Stimulated activated naive CD8-positive, alpha-beta T cell treated with anti-CD3 and anti-CD28 coated beads, Interleukin-15, amount 100 ng/mL, for 72 hours (primary cell): ENCODE measurements at regions not wholly inside any gene's neighbourhood (a gene's known extent, or its start where the extent isn't known, plus 50 kb on each side); places are given as distances from the start of the nearest gene placed in this dataset.
A peak's percentile ranks its signal among the peaks of the same experiment; 100 is the strongest.

ENCODE experiments used
- ATAC-seq: fragments of 150-1000 bp; cut with Tn5 transposase; 2 replicates; pipeline ENCODE4 v1.10.0; 2021; ENCODE audit warnings: mild to moderate bottlenecking, moderate library complexity
- DNase-seq, 2 donors: peaks; one replicate each; pipeline ENCODE4 v3.0.0; 2021 to 2022
- H3K27ac Mint-ChIP-seq, 2 donors: one replicate each; pipeline ENCODE4 v1.8.0; 2022; ENCODE audit warnings: mild to moderate bottlenecking in 2 of 2, mixed read lengths in 2 of 2, moderate library complexity in 2 of 2
- H3K27me3 Mint-ChIP-seq: one replicate; pipeline ENCODE4 v1.8.0; 2022; ENCODE audit warnings: mixed read lengths
- H3K4me1 Mint-ChIP-seq: one replicate; pipeline ENCODE4 v1.8.0; 2022; ENCODE audit warnings: mild to moderate bottlenecking, mixed read lengths
- H3K4me3 Mint-ChIP-seq, 2 donors: one replicate each; pipeline ENCODE4 v1.8.0; 2022; ENCODE audit warnings: mild to moderate bottlenecking in 2 of 2, mixed read lengths in 2 of 2, moderate library complexity in 1 of 2
- H3K9me3 Mint-ChIP-seq, 2 donors: one replicate each; pipeline ENCODE4 v1.8.0; 2022; ENCODE audit warnings: mixed read lengths in 2 of 2

DNA sequence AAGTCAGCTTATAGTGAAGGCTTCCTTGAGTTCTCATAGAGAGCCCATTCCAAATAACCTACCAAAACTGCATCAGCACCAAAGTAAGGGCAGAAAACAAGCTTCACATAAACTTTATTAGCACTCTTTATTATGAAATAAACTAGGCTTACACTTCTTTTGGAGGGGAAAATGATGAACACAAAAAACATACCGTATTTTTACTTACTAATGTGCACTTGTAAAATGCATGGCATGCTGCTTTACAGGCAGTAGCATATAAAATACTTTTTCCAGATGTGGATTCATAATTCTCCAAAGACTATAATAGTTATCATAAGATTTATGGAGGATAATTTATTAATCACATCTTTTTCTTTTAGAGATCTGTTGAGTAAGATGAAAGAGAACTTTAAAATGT is 133.9 kb downstream of the OSR1 start:
- Mint-ChIP-seq H3K9me3 (no peaks in the 10 kb centered on the region), H3K27me3 (peaks cover 7% of the 10 kb centered on the region), H3K4me3 (no peak overlapping the region), H3K27ac (no peak overlapping the region), H3K4me1 (no peaks in the 10 kb centered on the region)
- ATAC-seq (no peak), DNase-seq (no peak)

DNA sequence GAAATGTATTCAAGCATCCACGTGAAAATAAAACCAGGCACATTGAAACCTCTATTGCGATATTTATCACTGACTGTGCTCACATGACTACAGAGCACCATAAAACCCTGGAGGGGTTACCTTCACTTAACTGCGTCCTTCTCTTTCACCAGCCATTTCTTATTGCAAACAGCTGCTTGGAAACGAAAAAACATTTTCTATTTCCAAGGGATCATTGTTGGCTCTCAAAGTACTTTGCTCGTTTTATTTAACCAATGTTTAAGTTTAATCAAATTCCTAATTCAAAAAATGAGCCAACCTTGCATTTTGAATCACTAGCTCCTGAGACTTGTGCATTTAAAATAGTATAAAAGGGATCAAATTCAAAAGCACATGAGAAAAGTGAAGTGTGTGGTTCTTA is 134.4 kb downstream of the OSR1 start:
- Mint-ChIP-seq H3K4me1 (no peaks in the 10 kb centered on the region), H3K27me3 (peaks cover 7% of the 10 kb centered on the region), H3K27ac (no peak overlapping the region), H3K9me3 (no peaks in the 10 kb centered on the region), H3K4me3 (no peak overlapping the region)
- DNase-seq (no peak), ATAC-seq (no peak)

DNA sequence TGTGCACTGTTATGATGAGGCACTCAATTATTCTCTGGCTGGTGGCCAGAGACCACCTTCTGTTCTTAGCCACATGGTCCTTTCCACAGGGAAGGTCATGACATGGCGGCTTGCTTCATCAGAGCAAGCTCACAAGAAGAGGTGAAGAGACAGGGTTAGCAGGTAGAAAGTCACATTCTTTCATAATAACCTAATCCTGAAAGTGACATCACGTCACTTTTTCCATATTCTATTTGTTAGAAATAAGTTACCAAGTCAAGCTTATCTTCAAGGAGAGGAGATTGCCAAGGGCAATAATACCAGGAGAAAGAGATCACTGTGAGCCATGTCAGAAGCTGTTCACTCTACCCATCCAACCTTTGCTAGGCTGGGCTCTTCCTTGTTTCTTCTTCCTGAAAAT is 139.4 kb downstream of the OSR1 start:
- peaks cover 5% of the 10 kb centered on the region for H3K4me1 Mint-ChIP-seq

DNA sequence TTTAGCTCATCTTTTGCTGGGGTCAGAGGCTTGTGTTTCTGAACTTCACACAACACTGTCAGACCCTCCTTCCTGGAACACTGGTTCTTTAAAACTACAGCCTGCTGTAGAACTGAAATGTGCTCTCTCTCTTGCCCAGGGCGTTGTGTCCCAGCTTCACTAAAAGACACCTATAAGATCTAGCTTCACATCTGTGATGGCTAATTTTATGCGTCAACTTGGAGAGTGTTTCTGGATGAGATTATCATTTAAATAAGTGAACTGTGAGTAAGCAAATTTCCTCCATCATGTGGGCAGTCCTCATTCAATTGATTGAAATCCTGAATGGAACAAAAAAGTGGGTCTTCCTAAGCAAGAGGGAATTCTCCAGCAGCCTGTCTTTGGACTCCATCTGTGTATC is 140.3 kb downstream of the OSR1 start:
- no peaks in the 10 kb centered on the region for H3K27me3 Mint-ChIP-seq
- H3K27ac Mint-ChIP-seq, result no peak overlapping the region
- no peak overlapping the region for H3K4me3 Mint-ChIP-seq
- H3K4me1 Mint-ChIP-seq, result peaks cover 5% of the 10 kb centered on the region
- no peak for DNase-seq
- no peaks in the 10 kb centered on the region for H3K9me3 Mint-ChIP-seq
- ATAC-seq, result no peak

More for the DNA sequence above, 139.4 kb downstream of the OSR1 start:
- no peak overlapping the region for H3K4me3 Mint-ChIP-seq
- no peaks in the 10 kb centered on the region for H3K27me3 Mint-ChIP-seq
- H3K9me3 Mint-ChIP-seq, result no peaks in the 10 kb centered on the region
- H3K27ac Mint-ChIP-seq, result no peak overlapping the region
- ATAC-seq (no peak), DNase-seq (no peak)

DNA sequence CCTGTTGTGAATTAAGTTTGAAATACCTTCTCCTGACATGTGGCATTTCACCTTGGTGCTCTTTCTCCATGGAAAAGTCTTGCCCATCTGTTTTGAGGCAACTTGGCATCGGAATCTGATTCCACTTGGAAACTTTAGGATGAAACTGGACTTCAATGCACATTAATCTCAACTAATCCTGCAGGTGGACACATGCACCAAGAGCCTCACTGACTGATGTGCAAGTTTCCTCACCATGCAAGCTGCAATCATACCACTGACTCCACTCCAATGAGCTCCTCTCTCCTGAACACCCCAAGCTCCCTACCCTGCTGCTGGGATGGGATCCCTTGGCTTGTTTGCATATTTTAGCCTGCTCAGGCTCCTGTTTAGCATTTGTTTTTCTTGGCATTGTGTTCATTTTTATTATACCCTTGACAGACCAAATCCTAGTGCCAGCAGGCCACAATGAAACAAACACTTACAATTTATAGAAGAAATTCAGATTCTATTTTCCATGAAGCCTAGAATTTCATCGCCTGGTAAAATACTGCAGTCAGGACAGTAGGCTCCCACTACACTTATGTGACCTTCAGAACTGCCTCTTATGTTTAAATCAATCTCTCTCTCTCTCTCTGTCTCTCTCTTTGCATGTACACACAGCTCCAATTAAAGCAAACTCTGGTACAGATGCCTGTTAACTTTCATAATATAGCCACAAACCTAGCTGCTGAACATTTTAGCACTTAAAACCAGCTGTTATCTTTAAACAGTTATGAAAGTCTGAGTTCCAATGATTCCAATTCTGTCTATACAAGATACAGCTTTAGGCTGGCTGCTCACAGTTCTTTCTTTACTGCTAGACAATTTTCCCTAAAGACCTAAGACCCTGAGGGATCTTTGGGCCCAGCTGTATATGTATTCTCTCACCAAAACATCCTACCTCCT is 141.5 kb downstream of the OSR1 start:
- H3K27me3 Mint-ChIP-seq, result no peaks in the 10 kb centered on the region
- DNase-seq (no peak), ATAC-seq (no peak)
- no peak overlapping the region for H3K27ac Mint-ChIP-seq
- peaks cover 5% of the 10 kb centered on the region for H3K4me1 Mint-ChIP-seq
- no peak overlapping the region for H3K4me3 Mint-ChIP-seq
- no peaks in the 10 kb centered on the region for H3K9me3 Mint-ChIP-seq

DNA sequence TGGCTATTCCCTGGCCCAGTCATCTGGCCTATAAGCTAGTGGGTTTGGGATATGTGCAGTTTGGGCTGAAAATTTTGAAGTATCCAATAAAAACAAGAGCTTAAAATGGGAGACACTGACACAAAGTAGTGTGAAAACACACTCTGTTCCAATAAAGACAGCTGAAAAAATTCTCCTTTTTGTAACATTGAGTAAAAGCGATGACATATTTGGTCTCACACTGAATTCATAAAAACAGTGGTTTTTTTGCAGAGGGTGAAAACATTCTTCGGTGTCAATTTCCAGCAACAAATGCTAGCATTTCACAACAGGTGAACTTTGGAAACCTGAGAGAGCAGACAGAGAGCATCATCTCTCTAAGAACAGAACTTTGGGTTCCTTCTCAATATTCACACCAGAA is 142.2 kb downstream of the OSR1 start:
- DNase-seq, result no peak
- no peak overlapping the region for H3K27ac Mint-ChIP-seq

DNA sequence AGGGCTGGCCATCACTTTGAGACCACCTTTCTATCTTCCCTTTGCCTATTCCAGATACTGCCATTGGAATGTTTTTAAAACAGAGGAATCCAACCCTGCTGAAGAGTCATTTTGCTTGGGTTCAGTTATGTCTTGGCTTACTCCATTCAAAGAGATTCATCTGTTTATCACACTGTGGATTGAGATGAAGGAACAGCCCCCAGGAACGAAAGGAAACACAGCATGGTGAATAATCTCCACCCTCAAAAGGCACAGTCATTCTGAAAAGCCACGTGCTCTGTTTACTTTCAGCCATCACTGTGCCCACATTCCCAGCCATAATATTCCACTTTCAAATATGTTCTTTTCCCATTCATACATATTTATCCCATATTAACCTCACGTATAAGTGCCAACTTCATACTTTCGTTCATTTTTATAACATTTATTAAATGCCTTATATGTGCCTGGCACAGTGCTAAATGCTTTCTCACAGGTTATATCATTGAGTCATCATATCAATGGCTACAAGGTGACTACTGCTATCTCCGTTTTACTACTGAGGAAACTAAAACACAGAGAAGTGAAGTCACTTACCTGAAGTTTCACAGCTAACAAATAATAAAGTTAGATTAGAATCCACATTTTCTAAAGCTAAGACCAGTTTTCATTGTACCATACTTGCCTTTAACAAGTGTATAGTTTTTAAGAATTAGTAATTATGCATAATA is 143.6 kb downstream of the OSR1 start:
- H3K27ac Mint-ChIP-seq, result no peak overlapping the region
- no peaks in the 10 kb centered on the region for H3K9me3 Mint-ChIP-seq
- H3K27me3 Mint-ChIP-seq, result no peaks in the 10 kb centered on the region
- peak; percentile 87 for ATAC-seq
- peaks cover 5% of the 10 kb centered on the region for H3K4me1 Mint-ChIP-seq
- DNase-seq, result peak in 1 of 2 donors; percentile 13
- no peak overlapping the region for H3K4me3 Mint-ChIP-seq

More for the DNA sequence above, 142.2 kb downstream of the OSR1 start:
- Mint-ChIP-seq H3K9me3 (no peaks in the 10 kb centered on the region), H3K27me3 (no peaks in the 10 kb centered on the region), H3K4me1 (peaks cover 5% of the 10 kb centered on the region), H3K4me3 (no peak overlapping the region)
- ATAC-seq, result no peak

DNA sequence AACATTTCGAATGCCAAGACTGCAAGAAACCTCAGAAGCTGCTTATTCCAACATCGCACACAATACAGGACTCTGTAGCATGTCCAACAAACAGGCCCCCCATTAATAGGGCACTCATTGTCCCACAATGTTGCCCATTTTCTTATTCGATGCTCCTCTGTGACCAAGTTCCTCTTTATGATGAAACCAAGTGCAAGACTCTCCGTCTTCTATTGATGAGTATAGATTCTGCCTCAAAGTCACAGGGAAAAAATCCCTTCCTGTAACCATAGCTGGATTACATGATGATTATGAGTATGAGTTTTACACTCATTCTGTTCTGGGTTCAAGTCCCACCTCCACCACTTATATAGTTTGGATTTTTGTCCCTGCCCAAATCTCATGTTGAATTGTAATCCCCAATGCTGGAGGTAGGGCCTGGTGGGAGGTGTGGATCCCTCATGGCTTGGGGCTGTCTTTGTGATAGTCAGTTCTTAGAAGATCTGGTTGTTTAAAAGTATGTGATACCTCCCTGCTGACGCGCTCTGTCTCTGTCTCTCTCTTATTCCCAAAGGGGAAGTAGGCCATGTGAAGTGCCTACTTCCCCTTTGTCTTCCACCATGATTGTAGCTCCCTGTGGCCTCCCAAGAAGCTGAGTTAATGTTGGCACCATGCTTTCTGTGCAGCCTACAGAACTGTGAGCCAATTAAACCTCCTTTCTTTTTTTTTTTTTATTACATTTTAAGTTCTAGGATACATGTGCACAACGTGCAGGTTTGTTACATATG is 148.7 kb downstream of the OSR1 start:
- Mint-ChIP-seq H3K27ac (peak overlapping the region in 1 of 2 donors; percentile 3), H3K4me1 (peaks cover 2% of the 10 kb centered on the region), H3K27me3 (no peaks in the 10 kb centered on the region), H3K9me3 (no peaks in the 10 kb centered on the region), H3K4me3 (no peak overlapping the region)
- no peak for DNase-seq
- no peak for ATAC-seq

DNA sequence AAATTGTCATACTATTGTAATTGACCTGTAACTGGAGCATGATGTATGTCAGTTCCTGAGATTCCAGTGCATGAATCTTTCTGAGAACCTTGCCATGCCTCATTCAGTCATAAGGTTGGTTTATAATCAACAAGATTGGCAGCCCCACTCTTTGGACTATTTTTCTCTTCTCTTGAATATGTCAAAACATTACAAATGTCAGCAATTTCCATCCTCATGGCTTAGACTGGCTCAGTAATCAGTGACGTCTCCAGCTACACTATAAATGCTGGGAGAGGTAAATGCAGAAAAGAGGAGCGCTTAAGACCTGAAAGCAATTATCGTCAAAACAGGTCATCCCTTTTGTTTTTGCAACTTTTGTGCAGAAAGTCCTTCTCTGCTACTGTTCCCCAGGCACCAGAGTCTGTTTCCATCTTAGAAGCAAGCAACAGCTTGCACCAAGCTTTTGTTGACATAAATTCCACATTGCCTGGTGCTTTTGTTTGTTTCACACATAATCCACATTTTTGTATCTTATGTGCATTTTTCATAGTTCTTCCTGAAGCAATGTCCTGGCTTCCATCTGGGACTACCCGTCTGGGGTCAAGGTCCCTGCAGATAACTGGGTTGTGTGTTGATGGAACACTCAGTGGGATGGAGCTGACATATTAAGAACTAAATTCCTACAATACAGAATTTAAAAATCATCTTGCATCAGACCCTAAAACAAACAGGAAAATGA is 149.8 kb downstream of the OSR1 start:
- no peak for DNase-seq
- H3K27me3 Mint-ChIP-seq, result no peaks in the 10 kb centered on the region
- no peaks in the 10 kb centered on the region for H3K4me1 Mint-ChIP-seq
- ATAC-seq, result no peak
- H3K27ac Mint-ChIP-seq, result no peak overlapping the region
- no peaks in the 10 kb centered on the region for H3K9me3 Mint-ChIP-seq
- H3K4me3 Mint-ChIP-seq, result no peak overlapping the region

DNA sequence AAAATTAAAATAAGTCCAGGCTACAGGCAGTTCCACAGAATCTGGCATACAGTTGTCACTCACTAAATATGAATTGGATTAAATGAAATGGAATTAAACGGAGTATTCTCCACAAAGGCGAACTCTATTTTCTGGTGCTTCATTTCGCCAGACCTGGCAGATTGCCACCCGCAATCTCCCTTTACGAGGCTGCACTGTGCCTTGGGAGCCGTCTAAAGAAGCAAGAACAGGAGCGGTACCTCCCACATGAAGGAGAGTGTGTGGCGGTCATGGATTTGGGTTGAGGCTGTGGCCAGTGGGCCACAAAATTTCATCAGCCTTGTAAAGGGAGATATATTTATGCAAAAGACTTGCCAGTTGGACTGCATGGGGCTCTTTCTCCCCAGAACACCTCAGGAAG is 151.0 kb downstream of the OSR1 start:
- no peak overlapping the region for H3K27ac Mint-ChIP-seq
- DNase-seq, result no peak
- ATAC-seq, result no peak
- no peaks in the 10 kb centered on the region for H3K27me3 Mint-ChIP-seq
- no peaks in the 10 kb centered on the region for H3K4me1 Mint-ChIP-seq
- H3K4me3 Mint-ChIP-seq, result no peak overlapping the region
- no peaks in the 10 kb centered on the region for H3K9me3 Mint-ChIP-seq

DNA sequence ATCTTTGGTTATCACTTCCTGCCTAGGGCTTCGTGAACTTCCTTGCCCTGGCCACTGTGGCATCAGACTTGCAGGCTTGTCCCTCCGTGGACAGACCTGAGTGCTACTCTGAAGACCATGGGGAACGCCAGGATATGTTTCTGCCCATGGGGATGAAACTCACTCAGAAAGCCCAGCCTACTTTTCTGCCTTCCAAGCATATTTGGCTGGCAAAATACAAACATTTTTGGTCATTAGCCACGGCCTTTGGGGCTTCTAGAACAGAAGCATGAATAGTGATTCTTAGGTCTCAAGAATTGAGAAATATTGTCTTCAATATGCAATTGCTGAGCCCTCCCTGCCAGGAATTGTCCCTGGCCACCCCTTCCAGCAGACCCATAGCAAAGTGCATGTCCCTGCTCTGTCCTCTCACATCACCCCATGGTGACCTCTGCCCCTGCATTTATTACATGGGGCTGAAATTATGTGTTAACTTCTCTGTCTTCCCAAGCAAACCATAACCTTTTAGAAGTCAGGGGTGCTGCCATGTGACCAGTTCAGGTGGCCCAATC is 152.4 kb downstream of the OSR1 start:
- DNase-seq (no peak), ATAC-seq (no peak)
- no peak overlapping the region for H3K4me3 Mint-ChIP-seq
- no peaks in the 10 kb centered on the region for H3K9me3 Mint-ChIP-seq
- H3K4me1 Mint-ChIP-seq, result no peaks in the 10 kb centered on the region
- H3K27ac Mint-ChIP-seq, result no peak overlapping the region
- no peaks in the 10 kb centered on the region for H3K27me3 Mint-ChIP-seq

DNA sequence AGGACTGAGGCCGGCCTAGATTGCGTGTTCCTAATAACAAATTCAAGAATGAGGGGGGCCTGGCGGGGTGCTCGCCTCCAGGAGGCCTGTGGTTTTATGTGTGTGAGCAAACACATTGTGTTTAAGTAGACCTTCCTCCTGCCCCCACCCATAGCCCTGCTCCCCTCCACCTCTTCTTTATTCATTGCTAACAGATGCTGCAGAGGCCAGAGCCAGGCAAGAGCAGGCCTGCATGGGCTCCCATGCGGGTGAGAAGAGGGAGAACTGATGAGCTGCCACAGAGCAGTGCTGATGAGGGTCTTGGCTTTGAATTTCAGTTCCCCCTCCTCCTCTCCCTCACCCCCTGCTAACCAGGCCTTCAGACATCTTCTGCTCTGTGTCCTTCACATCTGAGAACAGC is 154.6 kb downstream of the OSR1 start:
- H3K27me3 Mint-ChIP-seq, result no peaks in the 10 kb centered on the region
- no peaks in the 10 kb centered on the region for H3K4me1 Mint-ChIP-seq
- no peak overlapping the region for H3K27ac Mint-ChIP-seq
- H3K4me3 Mint-ChIP-seq, result no peak overlapping the region
- no peaks in the 10 kb centered on the region for H3K9me3 Mint-ChIP-seq
- peak; percentile 32 for ATAC-seq
- no peak for DNase-seq

DNA sequence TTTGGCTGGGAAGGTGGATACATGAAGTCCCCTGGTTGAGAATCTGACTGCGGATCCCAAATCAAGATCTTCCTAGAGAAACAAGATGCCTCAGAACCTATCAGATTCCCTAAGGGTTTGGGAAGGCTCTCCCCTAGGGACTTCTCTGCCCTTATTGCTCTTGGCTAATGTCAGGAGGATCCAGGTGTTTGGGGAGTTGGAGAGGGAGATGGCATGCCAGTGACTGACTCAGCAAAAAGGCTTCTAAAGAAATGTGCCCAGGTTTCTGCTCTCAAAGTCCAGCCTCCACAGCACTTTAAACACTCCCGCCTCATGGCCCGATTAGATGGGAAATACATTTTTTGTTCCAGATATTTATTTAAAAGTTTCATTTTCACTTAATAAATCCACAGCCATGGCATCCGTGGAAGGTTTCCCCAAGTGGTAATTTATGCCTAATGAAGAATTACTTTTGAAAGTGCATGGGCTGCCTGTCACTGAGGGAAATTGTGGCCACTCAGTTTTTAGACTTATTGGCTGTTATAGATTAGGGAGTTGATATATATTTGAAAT is 156.4 kb downstream of the OSR1 start:
- no peak overlapping the region for H3K4me3 Mint-ChIP-seq
- H3K9me3 Mint-ChIP-seq, result no peaks in the 10 kb centered on the region
- no peak for ATAC-seq
- no peak for DNase-seq
- no peaks in the 10 kb centered on the region for H3K4me1 Mint-ChIP-seq
- no peaks in the 10 kb centered on the region for H3K27me3 Mint-ChIP-seq
- H3K27ac Mint-ChIP-seq, result no peak overlapping the region

DNA sequence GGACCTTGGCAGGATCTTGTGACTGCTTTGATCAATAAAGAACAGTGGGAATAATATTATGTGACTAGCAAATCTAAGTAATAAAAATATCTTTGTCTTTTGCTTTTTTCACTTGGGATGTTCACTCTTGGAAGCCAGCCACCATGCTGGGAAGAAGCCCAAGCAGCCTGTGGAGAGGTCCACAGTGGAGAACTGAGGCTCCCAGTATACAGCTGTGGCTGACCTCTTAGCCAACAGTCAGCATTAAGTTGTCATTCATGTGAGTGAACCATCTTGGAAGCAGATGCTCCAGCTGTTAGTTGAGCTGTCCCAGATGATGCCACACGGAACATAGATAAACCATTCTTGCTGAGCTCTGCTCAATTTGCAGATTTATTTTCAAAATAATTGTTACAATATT is 160.0 kb downstream of the OSR1 start:
- DNase-seq, result no peak
- Mint-ChIP-seq H3K4me1 (no peaks in the 10 kb centered on the region), H3K27me3 (no peaks in the 10 kb centered on the region), H3K4me3 (no peak overlapping the region), H3K9me3 (no peaks in the 10 kb centered on the region), H3K27ac (no peak overlapping the region)
- ATAC-seq, result no peak

DNA sequence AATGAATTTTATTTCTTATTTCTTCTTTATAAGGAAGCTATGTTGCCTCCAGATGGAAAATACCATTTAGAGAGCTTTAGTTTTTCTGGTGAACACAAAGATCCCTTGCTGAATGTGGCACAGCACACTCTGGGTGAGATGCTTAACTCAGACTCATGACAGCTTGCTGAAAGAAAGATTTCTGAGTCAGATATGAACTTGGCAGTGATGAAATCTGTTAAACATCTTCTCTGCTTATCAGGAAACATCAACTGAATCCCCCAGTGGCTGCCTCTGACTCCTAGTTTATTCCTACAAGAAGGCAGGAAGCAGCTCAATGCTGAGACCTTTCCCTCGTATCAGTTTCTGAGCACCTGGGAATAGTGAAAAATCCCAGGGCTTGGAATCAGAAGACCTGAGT is 162.8 kb downstream of the OSR1 start:
- DNase-seq (no peak), ATAC-seq (no peak)
- Mint-ChIP-seq H3K4me1 (no peaks in the 10 kb centered on the region), H3K27ac (no peak overlapping the region), H3K4me3 (no peak overlapping the region), H3K27me3 (no peaks in the 10 kb centered on the region), H3K9me3 (no peaks in the 10 kb centered on the region)
